ENCODE measurements at regions not wholly inside any gene's neighbourhood (a gene's known extent, or its start where the extent isn't known, plus 50 kb on each side); places are given as distances from the start of the nearest gene placed in this dataset.

DNA sequence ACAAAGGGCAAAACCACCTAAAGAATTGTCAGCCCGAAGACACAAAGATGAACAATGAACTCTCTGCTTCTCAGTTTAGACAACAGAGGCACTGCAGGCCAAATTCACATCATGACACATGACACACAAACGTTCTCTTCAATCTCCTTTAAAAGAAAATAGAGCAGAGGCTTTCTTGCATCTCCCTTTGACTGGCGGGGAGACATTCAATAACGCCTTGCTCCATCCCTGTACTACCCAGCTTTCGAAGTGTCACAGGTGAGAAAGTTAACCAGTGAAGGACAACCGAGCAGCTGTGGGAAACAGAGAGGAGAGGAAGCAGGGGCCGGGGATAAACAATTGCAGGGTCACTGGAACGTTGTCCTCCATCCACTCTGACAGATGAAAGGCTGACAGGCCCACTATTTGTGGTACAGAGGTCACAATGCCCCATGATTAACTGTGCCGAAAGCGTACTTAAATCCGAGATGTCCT, 130.8 kb downstream of the PHLDA1 start:
- no peak for DNase-seq (ENCODE audit: low read depth)

DNA sequence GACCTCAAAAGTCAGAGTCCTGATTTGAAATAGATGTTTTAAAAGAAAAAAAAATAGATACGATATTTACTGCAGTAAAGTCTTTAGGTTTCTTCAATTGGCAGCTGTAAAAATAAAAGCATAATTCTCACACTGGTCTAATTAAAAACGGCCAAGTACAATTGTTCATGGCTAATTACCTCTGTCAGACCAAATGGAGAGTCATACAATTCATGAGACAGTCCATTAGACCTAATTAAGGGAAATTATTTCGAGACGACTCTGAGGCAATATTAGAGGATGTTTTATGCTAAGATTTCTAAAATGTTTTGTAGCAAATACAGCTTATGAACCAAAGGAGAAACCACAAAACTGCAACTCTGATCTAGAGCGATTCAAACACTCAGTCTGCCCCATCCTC, 131.3 kb downstream of the PHLDA1 start:
- DNase-seq (ENCODE audit: low read depth) = no peak

DNA sequence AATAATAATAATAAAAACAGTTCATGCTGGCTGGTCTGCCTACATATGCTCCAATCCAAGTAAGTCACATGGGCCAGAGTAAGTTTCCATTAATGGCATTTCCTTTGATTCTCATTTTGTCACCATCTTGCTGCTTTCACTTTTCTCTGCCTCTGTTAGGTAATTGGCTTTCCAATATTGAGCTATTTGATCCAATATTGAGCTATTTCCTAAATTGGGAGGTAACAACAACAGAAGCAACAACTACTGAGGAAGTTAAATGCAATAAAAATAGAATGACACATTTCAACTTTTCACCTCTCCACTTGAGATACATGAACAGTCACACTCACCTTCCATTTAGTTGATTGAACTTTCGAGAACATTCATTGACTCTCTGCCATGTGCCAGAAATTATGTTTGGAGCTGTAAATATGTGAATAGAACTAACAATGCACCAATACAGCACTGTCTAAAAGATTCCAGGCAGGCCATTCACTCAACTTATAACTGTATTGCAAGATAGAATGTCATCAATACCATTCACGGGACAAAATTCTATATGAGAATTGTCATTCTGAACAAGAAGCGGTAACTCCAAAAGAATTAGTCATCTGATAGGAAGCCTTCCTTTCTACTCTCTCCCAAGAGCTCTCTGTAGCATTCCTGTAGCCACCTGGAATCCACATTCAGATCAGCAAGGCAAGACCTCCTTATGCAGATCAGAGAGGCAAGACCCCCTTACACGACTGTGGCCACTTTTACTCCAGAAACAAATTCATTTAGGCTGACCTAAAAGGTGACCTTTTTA, 136.4 kb downstream of the PHLDA1 start:
- DNase-seq (ENCODE audit: low read depth) = no peak

DNA sequence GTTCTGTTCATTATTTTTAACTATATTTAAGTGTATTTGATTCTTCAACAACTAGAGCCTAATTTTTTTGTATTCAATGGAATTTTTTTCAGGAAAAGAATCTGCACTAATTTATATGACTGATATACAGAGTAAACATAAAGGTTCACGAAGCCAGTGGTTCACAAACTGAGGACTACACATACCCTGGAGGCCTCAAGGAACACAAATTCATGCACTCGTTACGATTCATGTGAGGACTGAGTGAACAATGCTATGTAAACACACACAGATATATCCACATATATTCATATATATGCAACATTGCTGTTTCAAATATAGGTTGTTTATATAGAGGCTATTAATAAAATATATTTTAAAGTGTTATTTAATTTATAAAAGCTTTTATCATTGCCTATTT, 137.8 kb downstream of the PHLDA1 start:
- DNase-seq (ENCODE audit: low read depth) = no peak

DNA sequence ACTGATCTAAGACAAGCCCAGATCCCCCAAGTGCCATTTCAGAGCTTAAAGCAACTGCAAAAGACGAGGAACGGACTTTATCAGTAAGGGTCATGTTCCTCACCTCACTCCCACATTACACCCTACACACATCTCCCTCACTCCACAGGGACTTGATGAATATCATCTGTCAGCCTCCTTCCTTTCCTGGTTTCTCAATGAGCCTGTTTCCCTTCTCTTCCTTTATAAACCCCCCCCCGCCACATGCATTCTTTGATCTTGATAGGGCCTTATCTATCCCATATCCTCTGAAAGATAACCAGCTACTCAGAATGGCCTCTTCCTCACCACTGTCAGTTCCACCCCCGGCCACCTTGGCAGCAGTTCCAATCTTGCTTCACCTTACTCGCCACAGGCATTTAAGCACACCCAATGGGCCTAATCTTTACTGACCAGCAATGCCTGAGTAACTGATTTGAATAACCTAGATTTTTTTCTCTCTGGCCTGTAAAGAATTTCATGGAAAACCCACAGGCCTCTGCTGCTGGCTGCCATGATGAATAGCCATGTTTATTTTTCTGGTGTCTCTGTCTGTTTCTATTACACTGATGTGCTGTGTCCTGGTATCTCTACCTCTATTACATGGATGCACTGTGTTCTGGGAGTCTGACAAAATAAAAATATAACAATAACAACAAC, 138.7 kb downstream of the PHLDA1 start:
- DNase-seq (ENCODE audit: low read depth) = peak; percentile 31

DNA sequence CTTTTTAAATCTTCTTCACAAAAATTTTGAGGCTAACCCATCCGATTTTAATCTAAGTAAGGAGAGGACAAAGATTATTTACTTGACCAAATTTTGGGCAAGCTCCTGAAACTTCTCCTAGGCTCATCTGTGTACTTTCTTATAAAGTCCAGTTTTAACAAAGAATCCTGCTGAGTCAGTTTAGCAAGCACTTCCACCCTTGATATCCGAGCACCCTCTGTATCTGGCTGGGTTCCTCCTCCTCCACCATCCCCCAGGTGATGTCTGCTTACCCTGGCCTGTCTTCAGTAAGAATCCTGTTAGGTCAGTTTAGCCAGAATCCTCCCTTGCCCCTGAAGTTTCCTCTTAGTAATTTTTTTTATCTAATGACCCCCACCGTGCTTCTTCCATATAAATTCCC, 140.5 kb downstream of the PHLDA1 start:
- no peak for DNase-seq (ENCODE audit: low read depth)

DNA sequence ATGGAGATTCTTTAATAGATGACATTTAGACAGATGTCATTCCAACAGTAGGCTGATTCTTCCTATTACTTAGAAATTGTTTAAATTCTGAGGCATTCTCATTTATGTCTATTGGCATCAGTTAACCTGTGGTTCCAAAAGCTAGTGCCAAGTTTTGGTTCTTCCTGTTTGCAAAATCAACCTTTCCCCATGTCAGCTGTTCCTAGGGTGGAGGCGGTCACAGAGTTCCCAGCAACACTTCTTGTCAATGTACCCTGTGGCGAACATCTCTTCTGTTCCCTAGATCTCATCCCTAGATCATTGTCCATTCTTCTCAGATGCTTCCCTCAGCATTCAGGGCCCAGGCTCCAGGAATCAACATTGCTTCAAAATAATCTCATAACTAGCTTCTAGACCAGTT, 140.9 kb downstream of the PHLDA1 start:
- DNase-seq (ENCODE audit: low read depth) = no peak

DNA sequence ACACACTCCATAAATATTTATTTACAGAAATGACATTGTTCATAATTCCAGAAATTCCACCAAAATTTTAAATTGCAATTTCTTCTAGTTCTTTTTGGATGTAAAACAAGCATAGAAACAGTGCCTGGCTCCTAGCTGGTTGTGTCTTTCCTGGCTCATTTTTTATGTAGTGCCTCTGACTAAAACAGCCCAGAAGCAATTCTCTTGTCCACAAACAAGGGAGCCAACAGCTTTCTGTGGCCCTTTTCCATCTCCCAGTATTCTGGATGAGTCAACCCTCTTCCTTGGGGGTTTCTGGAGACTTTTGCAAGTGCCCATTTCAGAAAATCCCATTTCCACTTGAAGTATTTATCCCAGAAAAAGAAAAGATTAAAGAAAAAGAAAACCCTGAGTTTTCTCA, 141.4 kb downstream of the PHLDA1 start:
- no peak for DNase-seq (ENCODE audit: low read depth)

DNA sequence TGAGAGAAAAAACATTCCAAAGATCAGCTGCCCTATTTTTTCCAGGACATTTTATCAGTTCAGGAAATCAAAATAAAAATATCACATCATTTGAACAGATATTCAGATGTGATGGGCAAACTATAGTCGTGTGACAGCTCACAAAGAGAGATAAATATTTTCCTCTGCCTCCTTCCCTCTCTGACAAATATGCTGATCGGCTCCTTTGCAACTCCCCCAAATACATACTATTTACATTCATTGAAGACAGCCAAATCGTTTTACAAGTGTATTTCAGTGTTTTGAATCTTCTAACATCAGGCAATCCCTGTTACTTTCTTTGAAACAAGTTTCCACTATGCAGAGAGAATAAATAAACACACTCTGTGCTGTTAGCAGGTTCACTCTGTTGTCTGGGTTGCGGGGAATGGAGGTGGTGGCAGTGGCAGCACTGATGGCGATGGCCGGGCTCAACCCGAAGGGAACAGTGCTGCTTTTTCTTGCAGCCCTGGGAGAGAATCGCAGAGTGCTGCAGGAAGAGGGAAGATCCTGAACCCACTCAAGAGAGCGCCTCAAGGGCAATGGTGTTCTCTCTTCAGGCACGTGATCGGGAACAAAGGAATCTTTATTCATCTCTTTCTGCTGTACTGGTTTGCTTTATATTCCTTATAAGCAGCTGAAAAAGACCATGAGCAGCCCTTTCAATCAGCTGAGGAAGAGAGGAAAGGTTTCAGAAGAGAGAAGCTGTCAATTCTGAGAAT, 142.5 kb downstream of the PHLDA1 start:
- no peak for DNase-seq (ENCODE audit: low read depth)

DNA sequence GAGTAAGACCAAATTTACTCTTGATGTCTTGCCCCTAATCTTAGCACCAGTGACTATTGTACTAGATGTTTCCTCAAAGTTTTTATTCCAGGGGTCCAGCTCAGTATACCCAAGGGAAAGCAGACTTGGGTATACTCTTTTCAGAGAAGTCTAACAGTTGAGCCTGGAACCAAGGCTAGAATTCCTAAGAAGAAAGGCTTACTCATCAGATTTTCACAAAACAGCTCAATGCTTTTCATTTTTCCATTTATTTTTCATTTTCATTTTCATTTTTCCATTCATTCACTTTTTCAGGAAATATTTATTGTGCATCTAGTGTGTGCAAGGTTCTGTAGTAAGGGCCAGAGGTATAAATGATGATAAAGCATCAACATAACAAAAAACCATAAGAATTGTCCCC, 143.2 kb downstream of the PHLDA1 start:
- no peak for DNase-seq (ENCODE audit: low read depth)

DNA sequence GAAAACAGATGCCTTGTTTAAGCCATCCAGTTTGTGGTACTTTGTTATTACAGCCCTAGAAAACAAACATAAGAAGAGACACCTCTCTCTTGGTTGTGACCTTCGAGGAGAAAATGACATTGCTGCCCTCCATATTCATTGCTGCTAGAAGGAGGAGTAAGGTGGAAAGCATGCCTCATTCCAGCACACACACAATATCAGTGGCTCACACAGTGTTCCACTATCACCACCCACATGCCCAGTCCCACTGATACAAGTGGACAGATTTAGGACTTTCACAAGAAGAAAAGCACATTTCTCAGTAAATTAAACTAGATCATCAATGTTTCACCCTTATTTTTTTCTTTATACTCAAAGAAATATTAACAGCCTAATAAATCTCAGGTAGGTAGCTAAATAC, 143.6 kb downstream of the PHLDA1 start:
- no peak for DNase-seq (ENCODE audit: low read depth)

DNA sequence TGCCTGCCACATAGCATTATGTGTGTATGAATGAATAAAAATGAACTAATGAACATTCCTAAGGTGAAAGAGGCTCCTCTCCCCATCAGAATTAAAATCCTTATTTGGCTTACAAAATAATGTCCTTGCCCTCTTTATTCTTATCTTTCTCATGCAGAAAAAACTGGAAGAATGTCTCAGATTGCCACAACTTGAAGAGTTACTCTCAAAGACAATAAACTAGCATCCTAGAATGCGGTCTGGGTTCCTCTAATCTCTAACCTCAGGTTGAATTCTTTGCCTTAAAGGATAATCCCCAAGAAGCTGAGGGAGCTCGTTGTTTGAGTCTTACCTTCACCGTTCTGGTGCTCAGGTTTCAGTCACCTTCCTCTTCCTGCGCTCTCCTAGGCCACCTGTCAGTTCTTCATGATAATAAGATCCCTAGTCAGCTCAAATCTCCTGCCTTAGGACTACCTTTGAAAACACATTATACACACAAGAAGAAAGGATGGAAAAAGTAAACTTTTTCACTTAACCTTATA, 147.1 kb downstream of the PHLDA1 start:
- no peak for DNase-seq (ENCODE audit: low read depth)

DNA sequence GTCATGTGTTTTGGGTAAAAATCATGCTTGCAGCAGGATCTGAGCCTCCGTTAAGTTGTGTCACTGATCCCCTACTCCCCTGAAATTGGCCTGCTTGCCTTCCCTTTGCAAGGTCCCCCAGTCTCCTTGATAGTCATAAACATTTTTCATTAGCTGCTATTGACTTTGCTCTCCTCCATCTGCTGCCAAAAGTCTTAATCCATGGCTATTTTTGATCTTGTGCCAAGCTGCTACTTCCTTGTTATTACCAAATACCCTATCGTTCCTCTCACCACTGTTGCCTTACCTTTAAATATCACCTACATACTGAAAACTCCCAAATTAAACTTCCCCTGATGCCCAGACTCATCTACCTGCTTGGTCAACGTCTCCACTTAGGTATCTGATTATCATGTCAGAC, 148.3 kb downstream of the PHLDA1 start:
- DNase-seq (ENCODE audit: low read depth) = no peak

DNA sequence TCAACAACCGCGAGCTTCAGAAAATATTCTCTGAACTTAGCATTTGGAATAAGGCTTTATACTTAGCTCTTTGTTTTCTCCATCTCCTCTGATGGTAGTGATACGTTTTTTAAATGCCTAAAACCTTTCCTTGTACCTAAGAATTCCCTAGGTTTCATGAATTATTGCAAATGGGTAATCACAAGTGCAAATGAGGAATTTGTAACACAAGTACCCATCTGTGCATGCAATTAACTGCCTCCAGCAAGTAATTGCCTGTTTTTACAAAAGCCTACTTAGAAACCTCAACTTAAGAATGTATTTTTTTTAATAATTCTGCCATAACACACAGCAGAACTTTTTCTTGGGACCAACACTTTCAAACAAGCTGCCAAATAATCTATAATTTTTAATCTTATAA, 149.2 kb downstream of the PHLDA1 start:
- DNase-seq (ENCODE audit: low read depth) = no peak

DNA sequence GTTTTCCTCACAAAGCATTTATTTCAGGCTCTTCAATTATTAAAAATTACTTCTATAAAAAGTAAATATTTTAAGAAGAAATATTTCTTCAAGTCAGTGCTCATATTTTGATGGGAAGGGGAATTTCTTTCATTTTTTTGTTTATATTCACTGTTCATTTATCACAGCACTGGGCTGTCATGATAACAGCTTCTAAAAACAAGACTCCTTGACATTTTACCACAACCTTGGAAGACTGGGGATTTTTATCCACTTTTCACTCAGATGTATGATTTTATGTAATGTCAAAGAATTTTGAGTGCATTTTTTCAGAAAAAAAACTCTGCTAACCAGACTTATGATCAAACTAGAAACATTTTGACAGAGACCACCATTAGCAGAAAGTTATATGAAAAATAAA, 149.7 kb downstream of the PHLDA1 start:
- DNase-seq (ENCODE audit: low read depth) = no peak

DNA sequence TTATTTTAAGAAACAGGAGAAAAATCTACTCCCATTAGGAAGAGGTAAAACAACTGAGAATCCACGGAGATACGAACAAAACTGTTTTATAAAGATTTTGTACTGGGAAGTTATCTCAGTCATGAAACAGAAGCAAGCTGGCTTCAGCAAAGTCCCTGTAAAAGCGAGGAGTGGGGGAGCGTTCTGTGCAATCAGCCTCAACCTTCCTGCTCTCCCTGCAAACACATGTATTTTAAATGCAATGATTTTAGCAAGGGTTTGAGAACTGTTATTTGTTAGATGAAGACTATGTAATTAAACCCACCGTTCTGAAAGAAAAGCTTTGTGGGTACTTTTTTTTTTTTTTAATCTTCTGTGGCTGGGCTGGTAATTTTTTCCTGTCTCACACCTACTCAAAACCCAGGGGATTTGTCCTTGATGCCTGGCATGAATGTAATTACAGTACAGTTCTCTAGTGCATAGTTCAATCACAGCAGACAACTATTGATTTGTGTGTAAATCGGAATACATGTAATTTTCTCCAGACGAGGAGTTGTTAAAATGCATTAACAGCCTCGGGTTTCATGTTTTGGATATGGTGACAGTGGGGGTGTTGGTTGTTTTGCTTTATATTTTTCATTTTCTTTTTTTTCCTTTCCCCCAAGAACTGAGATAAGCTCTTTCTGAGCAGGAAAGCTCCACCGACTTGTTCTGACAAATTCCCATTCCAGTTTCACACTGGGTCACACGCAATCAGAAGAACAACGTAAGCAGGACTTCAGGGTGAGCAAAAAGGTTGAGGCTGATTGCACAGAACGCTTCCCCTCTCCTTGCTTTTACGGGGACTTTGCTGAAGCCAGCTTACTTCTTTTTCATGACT, 153.6 kb downstream of the PHLDA1 start:
- DNase-seq (ENCODE audit: low read depth) = no peak

DNA sequence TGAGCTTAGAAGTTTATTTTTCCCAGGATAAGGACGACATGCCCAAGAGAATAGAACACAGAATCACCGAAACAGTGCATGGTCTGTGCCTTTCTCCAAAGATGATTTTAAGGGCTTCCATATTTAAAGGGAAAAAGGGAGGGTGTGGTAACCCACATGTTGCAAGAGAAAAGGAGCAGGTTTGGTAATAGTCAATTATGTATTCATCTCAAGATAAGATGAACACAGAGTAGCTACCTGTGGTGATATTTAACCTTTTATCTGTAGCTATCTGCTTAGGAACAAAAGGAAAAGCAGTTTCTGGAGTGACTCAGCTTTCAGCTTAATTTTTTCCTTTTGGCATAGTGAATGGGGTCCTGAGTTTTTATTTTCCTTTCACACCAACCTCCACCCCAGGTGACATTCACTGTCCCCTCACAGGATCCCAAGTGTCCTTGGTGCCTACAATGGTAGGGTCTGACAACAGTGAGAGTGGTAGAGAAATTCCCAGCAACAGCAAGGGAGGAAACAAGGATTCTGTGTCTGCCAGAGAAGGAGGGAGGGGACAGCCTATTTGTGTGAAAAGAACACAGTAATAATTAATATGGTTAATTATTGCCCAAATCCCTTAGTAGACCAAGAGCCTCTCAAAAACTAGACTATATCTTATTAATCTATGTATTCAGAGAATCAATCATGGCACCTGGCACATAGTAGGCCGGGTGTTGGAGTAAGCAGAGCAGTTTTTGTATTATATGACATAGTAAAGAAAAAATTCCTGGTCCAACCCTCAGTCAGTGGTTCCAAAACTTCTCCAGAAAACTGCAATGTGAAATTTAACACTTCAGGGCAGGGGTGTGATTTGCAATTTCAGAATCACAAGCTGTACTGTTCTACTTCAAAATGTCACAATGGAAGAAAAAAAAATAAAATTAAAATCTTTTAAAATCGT, 154.5 kb downstream of the PHLDA1 start:
- DNase-seq (ENCODE audit: low read depth) = no peak

DNA sequence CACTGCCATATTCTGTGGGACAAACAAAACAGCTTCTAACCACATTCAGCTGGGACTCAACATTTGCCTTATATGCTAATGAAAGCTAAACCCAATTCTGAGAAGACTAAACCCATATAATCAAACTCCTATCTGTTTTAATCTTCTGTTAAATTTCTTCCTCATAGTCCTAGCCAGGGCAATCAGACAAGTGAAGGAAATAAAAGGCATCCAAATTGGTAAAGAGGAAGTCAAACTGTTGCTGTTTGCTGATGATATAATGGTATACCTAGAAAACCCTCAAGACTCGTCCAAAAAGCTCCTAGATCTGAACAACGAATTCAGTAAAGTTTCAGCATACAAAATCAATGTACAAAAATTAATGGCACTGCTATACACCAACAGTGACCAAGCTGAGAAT, 157.1 kb downstream of the PHLDA1 start:
- no peak for DNase-seq (ENCODE audit: low read depth)

DNA sequence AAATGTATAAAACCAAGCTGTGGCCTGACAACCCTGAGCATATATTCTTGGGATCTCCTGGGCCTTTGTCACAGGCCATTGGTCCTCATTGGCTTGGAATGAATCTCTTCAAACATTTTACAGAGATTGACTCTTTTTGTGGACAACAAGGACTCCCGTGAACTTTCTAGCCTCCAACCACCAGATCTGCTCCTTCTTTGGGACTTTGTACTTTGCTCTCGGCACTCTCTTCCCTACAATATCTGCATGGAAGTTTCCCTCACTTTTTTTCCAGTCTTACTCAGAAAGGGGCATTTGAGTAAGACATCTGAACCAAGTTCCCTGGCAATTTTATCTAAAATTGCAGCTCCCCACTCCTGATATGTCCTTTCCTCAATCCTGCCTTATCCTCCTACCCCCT, 158.8 kb downstream of the PHLDA1 start:
- DNase-seq (ENCODE audit: low read depth) = no peak

DNA sequence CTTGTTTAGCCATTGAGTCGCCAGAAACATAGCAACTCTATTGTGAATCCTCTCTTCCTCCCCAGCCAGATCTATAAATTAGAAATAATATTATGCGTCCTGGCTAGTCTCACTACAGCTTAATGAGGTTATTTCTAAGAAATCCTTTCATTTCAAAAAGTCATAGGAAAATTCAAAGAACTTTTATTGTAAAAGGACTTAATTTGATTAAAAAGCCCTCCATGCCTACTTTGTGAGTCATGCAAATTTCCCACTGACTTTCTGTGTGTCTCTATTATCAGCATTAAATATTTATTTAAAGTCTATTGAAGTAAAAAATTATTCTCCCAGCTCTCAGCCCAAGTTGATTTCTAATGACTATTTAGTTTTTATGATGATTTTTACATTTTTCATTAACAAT, 160.7 kb downstream of the PHLDA1 start:
- DNase-seq (ENCODE audit: low read depth) = no peak

DNA sequence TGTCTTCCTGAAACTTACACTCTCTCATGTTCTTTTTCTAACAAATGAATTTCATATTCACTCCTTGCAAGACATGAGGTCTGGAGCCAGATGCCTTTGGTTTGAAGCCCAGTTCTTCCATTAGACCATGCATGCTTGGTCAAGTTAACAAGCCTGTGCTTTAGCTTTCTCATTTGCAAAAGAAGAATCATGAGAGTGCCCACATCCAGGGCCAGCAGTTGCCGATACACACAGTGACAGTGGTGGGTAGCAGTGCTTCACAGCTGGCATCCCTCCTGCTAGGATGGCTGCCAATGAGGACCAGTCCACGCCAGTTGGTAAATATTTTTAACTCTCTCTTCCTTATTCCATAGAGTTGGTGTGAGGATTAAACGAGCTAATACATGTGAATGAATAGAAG, 163.1 kb downstream of the PHLDA1 start:
- DNase-seq (ENCODE audit: low read depth) = no peak

Data from HS-5 (cell line).